ENCODE measurements at regions not wholly inside any gene's neighbourhood (a gene's known extent, or its start where the extent isn't known, plus 50 kb on each side); places are given as distances from the start of the nearest gene placed in this dataset.

GRCh38 chr2:221662689-221663391, 90.7 kb upstream of the EPHA4 start:
- TF ChIP-seq EZH2 (IDR thresholded peaks at IDR 0.05; ENCODE audit: low read length, unreplicated experiment) (no peak), EZH2phosphoT487 (IDR thresholded peaks at IDR 0.05; ENCODE audit: borderline replicate concordance, low read length) (no peak), CTCF (conservative IDR thresholded peaks at IDR 0.05; ENCODE audit: low read depth, low read length) (no peak)
- Histone ChIP-seq H3K9ac (ENCODE audit: low read length) (no peak overlapping the region), H3K4me1 (ENCODE audit: insufficient read depth, low read length) (no peaks in the 10 kb centered on the region), H3K4me2 (ENCODE audit: low read length) (no peak overlapping the region), H4K20me1 (ENCODE audit: low read length) (no peaks in the 10 kb centered on the region), H3K27ac (ENCODE audit: low read length) (no peak overlapping the region), H3K36me3 (ENCODE audit: low read depth, low read length) (no peaks in the 10 kb centered on the region), H3K9me3 (ENCODE audit: low read length) (no peaks in the 10 kb centered on the region), H3K9me2 (replicated peaks; ENCODE audit: low read length) (no peaks in the 10 kb centered on the region), H3K79me2 (ENCODE audit: low read length) (no peaks in the 10 kb centered on the region), H2AFZ (ENCODE audit: low read length) (no peak overlapping the region), H3K27me3 (ENCODE audit: low read length) (no peaks in the 10 kb centered on the region), H3K4me3 (ENCODE audit: low read length) (no peak overlapping the region), H3F3A (ENCODE audit: low read length, unreplicated experiment) (no peaks in the 10 kb centered on the region)
- ChIA-PET CTCF (no interaction called here), POLR2A (ENCODE audit: unreplicated experiment) (no interaction called here)
- intact Hi-C loops (cut with micrococcal nuclease): no loop called here
- no TSS peak for BruUV-seq (replicated peaks)
- no peak for DNase-seq
- no peak for ATAC-seq

GRCh38 chr2:221657806-221658205, 85.7 kb upstream of the EPHA4 start:
- ChIA-PET POLR2A (ENCODE audit: unreplicated experiment) (no interaction called here), CTCF (no interaction called here)
- TF ChIP-seq EZH2phosphoT487 (IDR thresholded peaks at IDR 0.05; ENCODE audit: borderline replicate concordance, low read length) (no peak), CTCF (conservative IDR thresholded peaks at IDR 0.05; ENCODE audit: low read depth, low read length) (no peak), EZH2 (IDR thresholded peaks at IDR 0.05; ENCODE audit: low read length, unreplicated experiment) (no peak)
- no peaks in the 10 kb centered on the region for H3K9me2 ChIP-seq (replicated peaks; ENCODE audit: low read length)
- no peaks in the 10 kb centered on the region for H3K4me1 ChIP-seq (ENCODE audit: insufficient read depth, low read length)
- H3K9me3 ChIP-seq (ENCODE audit: low read length): no peaks in the 10 kb centered on the region
- H3K36me3 ChIP-seq (ENCODE audit: low read depth, low read length): no peaks in the 10 kb centered on the region
- H4K20me1 ChIP-seq (ENCODE audit: low read length): no peaks in the 10 kb centered on the region
- no peaks in the 10 kb centered on the region for H3F3A ChIP-seq (ENCODE audit: low read length, unreplicated experiment)
- ATAC-seq: no peak
- intact Hi-C loops (cut with micrococcal nuclease): no loop called here
- no TSS peak for BruUV-seq (replicated peaks)
- H3K9ac ChIP-seq (ENCODE audit: low read length): no peak overlapping the region
- no peak overlapping the region for H3K4me2 ChIP-seq (ENCODE audit: low read length)
- DNase-seq: no peak
- no peak overlapping the region for H3K27ac ChIP-seq (ENCODE audit: low read length)
- H2AFZ ChIP-seq (ENCODE audit: low read length): no peak overlapping the region
- H3K4me3 ChIP-seq (ENCODE audit: low read length): no peak overlapping the region
- no peaks in the 10 kb centered on the region for H3K27me3 ChIP-seq (ENCODE audit: low read length)
- H3K79me2 ChIP-seq (ENCODE audit: low read length): no peaks in the 10 kb centered on the region

GRCh38 chr2:221655300-221655699, 83.2 kb upstream of the EPHA4 start:
- no peaks in the 10 kb centered on the region for H3K36me3 ChIP-seq (ENCODE audit: low read depth, low read length)
- no peak overlapping the region for H3K27ac ChIP-seq (ENCODE audit: low read length)
- no peaks in the 10 kb centered on the region for H4K20me1 ChIP-seq (ENCODE audit: low read length)
- CTCF ChIA-PET: no interaction called here
- no peak overlapping the region for H2AFZ ChIP-seq (ENCODE audit: low read length)
- H3K4me1 ChIP-seq (ENCODE audit: insufficient read depth, low read length): no peaks in the 10 kb centered on the region
- no peak for TF ChIP-seq EZH2phosphoT487 (IDR thresholded peaks at IDR 0.05; ENCODE audit: borderline replicate concordance, low read length)
- ATAC-seq: no peak
- H3K79me2 ChIP-seq (ENCODE audit: low read length): no peaks in the 10 kb centered on the region
- H3K27me3 ChIP-seq (ENCODE audit: low read length): no peaks in the 10 kb centered on the region
- no peaks in the 10 kb centered on the region for H3K9me2 ChIP-seq (replicated peaks; ENCODE audit: low read length)
- H3F3A ChIP-seq (ENCODE audit: low read length, unreplicated experiment): no peaks in the 10 kb centered on the region
- H3K9ac ChIP-seq (ENCODE audit: low read length): no peak overlapping the region
- POLR2A ChIA-PET (ENCODE audit: unreplicated experiment): no interaction called here
- intact Hi-C loops (cut with micrococcal nuclease): no loop called here
- BruUV-seq (replicated peaks): no TSS peak
- H3K9me3 ChIP-seq (ENCODE audit: low read length): no peaks in the 10 kb centered on the region
- no peak overlapping the region for H3K4me2 ChIP-seq (ENCODE audit: low read length)
- no peak overlapping the region for H3K4me3 ChIP-seq (ENCODE audit: low read length)
- no peak for DNase-seq
